ENCODE measurements at regions not wholly inside any gene's neighbourhood (a gene's known extent, or its start where the extent isn't known, plus 50 kb on each side); places are given as distances from the start of the nearest gene placed in this dataset.
"Not testable (repeated sequence)": the region's sequence is repeated elsewhere in the genome, so short reads cannot be mapped to it uniquely, and the experiment has no call there.

- Mint-ChIP-seq H3K4me1 (no peaks in the 10 kb centered on the region), H3K27ac (no peak overlapping the region), H3K36me3 (no peaks in the 10 kb centered on the region), H3K27me3 (no peaks in the 10 kb centered on the region), H3K4me3 (no peak overlapping the region), H3K9me3 (peaks cover 0 to 15% (median 5%) of the 10 kb centered on the region in 3 donors)
- Histone ChIP-seq H3K27me3 (replicated peaks in 1 of 2; ENCODE audit: control insufficient read depth in 2 of 2, extremely low read depth in 1 of 2, insufficient read depth in 2 of 2, low read length in 1 of 2) (no peaks in the 10 kb centered on the region), H3K4me3 (ENCODE audit: control insufficient read depth in 1 of 2, extremely low read depth in 1 of 2, low read length in 1 of 2) (peak overlapping the region in 1 of 2 donors; percentile 23), H3K4me1 (ENCODE audit: control insufficient read depth in 1 of 2, extremely low read depth in 1 of 2, insufficient read depth in 2 of 2, low read length in 2 of 2) (no peaks in the 10 kb centered on the region), H3K36me3 (ENCODE audit: control insufficient read depth in 2 of 2, extremely low read depth in 1 of 2, insufficient read depth in 1 of 2, low read length in 1 of 2) (no peaks in the 10 kb centered on the region), H3K27ac (ENCODE audit: low read length) (no peak overlapping the region), H3K9me3 (no peaks in the 10 kb centered on the region)
- no peak for DNase-seq
- 81% methylated on average over 2 of the region's 3 CpGs for WGBS (ENCODE audit: insufficient coverage)
- ChIA-PET CTCF (no interaction called here), POLR2A (no interaction called here)
- no peak for ATAC-seq (replicated peaks in 1 of 4)
Observed at GRCh38 chr3:166637984-166638530, 742.0 kb downstream of the ZBBX start.

- Mint-ChIP-seq H3K27ac (no peak overlapping the region), H3K9me3 (peaks cover 0 to 19% (median 9%) of the 10 kb centered on the region in 3 donors), H3K27me3 (no peaks in the 10 kb centered on the region), H3K4me3 (no peak overlapping the region), H3K36me3 (no peaks in the 10 kb centered on the region), H3K4me1 (no peaks in the 10 kb centered on the region)
- POLR2A ChIA-PET: interaction anchor here in 1 of 2 donors (0.6 kb wide), 1 partner anchor 10 kb away, joined by 3 read pairs; no protein-coding TSS in a partner anchor
- no peaks in the 10 kb centered on the region for H3K9me3 ChIP-seq
- no peaks in the 10 kb centered on the region for H3K36me3 ChIP-seq (ENCODE audit: control insufficient read depth in 2 of 2, extremely low read depth in 1 of 2, insufficient read depth in 1 of 2, low read length in 1 of 2)
- no peak for ATAC-seq (replicated peaks in 1 of 4)
- no peaks in the 10 kb centered on the region for H3K4me1 ChIP-seq (ENCODE audit: control insufficient read depth in 1 of 2, extremely low read depth in 1 of 2, insufficient read depth in 2 of 2, low read length in 2 of 2)
- WGBS (ENCODE audit: insufficient coverage): no CpG with 5 or more reads among the region's 4 CpGs
- no peak for DNase-seq
- no peak overlapping the region for H3K27ac ChIP-seq (ENCODE audit: low read length)
- no peak overlapping the region for H3K4me3 ChIP-seq (ENCODE audit: control insufficient read depth in 1 of 2, extremely low read depth in 1 of 2, low read length in 1 of 2)
- H3K27me3 ChIP-seq (replicated peaks in 1 of 2; ENCODE audit: control insufficient read depth in 2 of 2, extremely low read depth in 1 of 2, insufficient read depth in 2 of 2, low read length in 1 of 2): no peaks in the 10 kb centered on the region
- CTCF ChIA-PET: no interaction called here
Observed at GRCh38 chr3:166634091-166634746, 745.9 kb downstream of the ZBBX start.

GRCh38 chr3:166630190-166630589 lies 749.9 kb downstream of the ZBBX start:
- Mint-ChIP-seq H3K27me3 (no peaks in the 10 kb centered on the region), H3K27ac (no peak overlapping the region), H3K9me3 (peaks cover 0 to 8% (median 7%) of the 10 kb centered on the region in 3 donors), H3K4me1 (no peaks in the 10 kb centered on the region), H3K36me3 (no peaks in the 10 kb centered on the region), H3K4me3 (no peak overlapping the region)
- Histone ChIP-seq H3K9me3 (no peaks in the 10 kb centered on the region), H3K27ac (ENCODE audit: low read length) (no peak overlapping the region), H3K4me1 (ENCODE audit: control insufficient read depth in 1 of 2, extremely low read depth in 1 of 2, insufficient read depth in 2 of 2, low read length in 2 of 2) (no peaks in the 10 kb centered on the region), H3K4me3 (ENCODE audit: control insufficient read depth in 1 of 2, extremely low read depth in 1 of 2, low read length in 1 of 2) (no peak overlapping the region), H3K27me3 (replicated peaks in 1 of 2; ENCODE audit: control insufficient read depth in 2 of 2, extremely low read depth in 1 of 2, insufficient read depth in 2 of 2, low read length in 1 of 2) (no peaks in the 10 kb centered on the region), H3K36me3 (ENCODE audit: control insufficient read depth in 2 of 2, extremely low read depth in 1 of 2, insufficient read depth in 1 of 2, low read length in 1 of 2) (no peaks in the 10 kb centered on the region)
- DNase-seq (no peak), ATAC-seq (replicated peaks in 1 of 4) (no peak)
- ChIA-PET POLR2A (no interaction called here), CTCF (no interaction called here)
- WGBS (ENCODE audit: insufficient coverage): no CpG with 5 or more reads among the region's 1 CpG

- H3K4me3 Mint-ChIP-seq: no peak overlapping the region
- no peaks in the 10 kb centered on the region for H3K36me3 ChIP-seq (ENCODE audit: control insufficient read depth in 2 of 2, extremely low read depth in 1 of 2, insufficient read depth in 1 of 2, low read length in 1 of 2)
- no CpG with 5 or more reads among the region's 1 CpG for WGBS (ENCODE audit: insufficient coverage)
- H3K27ac Mint-ChIP-seq: no peak overlapping the region
- no peaks in the 10 kb centered on the region for H3K4me1 ChIP-seq (ENCODE audit: control insufficient read depth in 1 of 2, extremely low read depth in 1 of 2, insufficient read depth in 2 of 2, low read length in 2 of 2)
- ATAC-seq (replicated peaks in 1 of 4) (no peak), DNase-seq (no peak)
- no peaks in the 10 kb centered on the region for H3K27me3 ChIP-seq (replicated peaks in 1 of 2; ENCODE audit: control insufficient read depth in 2 of 2, extremely low read depth in 1 of 2, insufficient read depth in 2 of 2, low read length in 1 of 2)
- POLR2A ChIA-PET: no interaction called here
- H3K9me3 Mint-ChIP-seq: peaks cover 3 to 11% (median 8%) of the 10 kb centered on the region in 3 donors
- H3K9me3 ChIP-seq: no peaks in the 10 kb centered on the region
- CTCF ChIA-PET: no interaction called here
- no peaks in the 10 kb centered on the region for H3K27me3 Mint-ChIP-seq
- H3K27ac ChIP-seq (ENCODE audit: low read length): no peak overlapping the region
- no peak overlapping the region for H3K4me3 ChIP-seq (ENCODE audit: control insufficient read depth in 1 of 2, extremely low read depth in 1 of 2, low read length in 1 of 2)
- no peaks in the 10 kb centered on the region for H3K4me1 Mint-ChIP-seq
- H3K36me3 Mint-ChIP-seq: no peaks in the 10 kb centered on the region
Observed at GRCh38 chr3:166613365-166613764, 766.7 kb downstream of the ZBBX start.

- H3K36me3 Mint-ChIP-seq, CTCF ChIA-PET, POLR2A ChIA-PET: not testable (repeated sequence)
Observed at GRCh38 chr3:166612761-166613160, 767.3 kb downstream of the ZBBX start.

GRCh38 chr3:166607933-166608521 lies 770.8 kb upstream of the BCHE start:
- Histone ChIP-seq H3K36me3 (ENCODE audit: control insufficient read depth in 2 of 2, extremely low read depth in 1 of 2, insufficient read depth in 1 of 2, low read length in 1 of 2) (no peaks in the 10 kb centered on the region), H3K4me3 (ENCODE audit: control insufficient read depth in 1 of 2, extremely low read depth in 1 of 2, low read length in 1 of 2) (no peak overlapping the region), H3K27me3 (replicated peaks in 1 of 2; ENCODE audit: control insufficient read depth in 2 of 2, extremely low read depth in 1 of 2, insufficient read depth in 2 of 2, low read length in 1 of 2) (no peaks in the 10 kb centered on the region), H3K27ac (ENCODE audit: low read length) (no peak overlapping the region), H3K9me3 (no peaks in the 10 kb centered on the region), H3K4me1 (ENCODE audit: control insufficient read depth in 1 of 2, extremely low read depth in 1 of 2, insufficient read depth in 2 of 2, low read length in 2 of 2) (no peaks in the 10 kb centered on the region)
- WGBS (ENCODE audit: insufficient coverage): no CpG with 5 or more reads among the region's 1 CpG
- Mint-ChIP-seq H3K27me3 (no peaks in the 10 kb centered on the region), H3K4me3 (no peak overlapping the region), H3K4me1 (no peaks in the 10 kb centered on the region), H3K27ac (no peak overlapping the region), H3K36me3 (no peaks in the 10 kb centered on the region), H3K9me3 (peaks cover 0 to 7% (median 4%) of the 10 kb centered on the region in 3 donors)
- ATAC-seq (replicated peaks in 1 of 4) (no peak), DNase-seq (no peak)
- ChIA-PET POLR2A (no interaction called here), CTCF (no interaction called here)

More at GRCh38 chr3:166612761-166613160, 767.3 kb downstream of the ZBBX start:
- not testable (repeated sequence) for H3K4me3 ChIP-seq (ENCODE audit: control insufficient read depth in 1 of 2, extremely low read depth in 1 of 2, low read length in 1 of 2); H3K4me1 Mint-ChIP-seq; H3K27ac Mint-ChIP-seq; H3K27me3 Mint-ChIP-seq; H3K4me1 ChIP-seq (ENCODE audit: control insufficient read depth in 1 of 2, extremely low read depth in 1 of 2, insufficient read depth in 2 of 2, low read length in 2 of 2); H3K27ac ChIP-seq (ENCODE audit: low read length); H3K4me3 Mint-ChIP-seq; H3K27me3 ChIP-seq (replicated peaks in 1 of 2; ENCODE audit: control insufficient read depth in 2 of 2, extremely low read depth in 1 of 2, insufficient read depth in 2 of 2, low read length in 1 of 2); H3K36me3 ChIP-seq (ENCODE audit: control insufficient read depth in 2 of 2, extremely low read depth in 1 of 2, insufficient read depth in 1 of 2, low read length in 1 of 2); ATAC-seq (replicated peaks in 1 of 4); H3K9me3 ChIP-seq; DNase-seq
- WGBS (ENCODE audit: insufficient coverage): no CpG with 5 or more reads among the region's 2 CpGs
- H3K9me3 Mint-ChIP-seq: peaks cover 3 to 11% (median 8%) of the 10 kb centered on the region in 3 donors
